SKM-1 treated with dmso at 0.1 percent for 144 hours (cell line): ENCODE measurements at regions not wholly inside any gene's neighbourhood (a gene's known extent, or its start where the extent isn't known, plus 50 kb on each side); places are given as distances from the start of the nearest gene placed in this dataset.
"Not testable (repeated sequence)": the region's sequence is repeated elsewhere in the genome, so short reads cannot be mapped to it uniquely, and the experiment has no call there.

Source experiments
- DNase-seq: peaks from one replicate; lab custom pipeline; 2025; ENCODE audit not compliant: unreplicated experiment; lab: John Stamatoyannopoulos, UW

DNA sequence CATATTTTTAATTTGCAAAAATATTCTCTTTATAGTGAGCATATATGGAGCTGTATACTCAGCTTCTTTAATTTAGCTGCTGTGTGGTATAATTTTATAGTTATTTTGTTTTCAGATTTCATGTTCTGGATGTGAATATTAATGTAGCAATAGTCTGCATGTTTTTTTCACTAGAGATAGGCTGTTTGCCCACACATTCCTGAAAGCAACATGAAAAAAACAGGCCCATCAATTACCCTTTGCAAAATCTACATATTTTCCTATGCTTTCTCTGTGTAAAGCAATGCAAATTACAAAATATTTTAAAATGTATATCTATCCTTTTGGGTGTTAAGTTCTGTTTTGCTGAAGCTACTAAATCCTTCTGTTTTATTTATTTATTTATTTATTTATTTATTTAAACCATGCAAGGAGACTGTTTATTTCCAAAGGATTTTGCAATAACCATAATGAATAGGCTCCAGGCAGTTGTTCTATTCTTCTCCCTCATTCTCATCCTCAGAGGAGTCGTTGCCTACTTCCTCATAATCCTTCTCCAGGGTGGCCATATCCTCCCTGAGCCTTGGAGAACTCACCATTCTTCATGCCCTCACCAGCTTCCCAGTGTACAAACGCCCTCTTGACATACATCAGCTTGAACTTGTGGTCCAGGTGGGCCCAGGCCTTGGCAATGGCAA lies 277.1 kb downstream of the ANKRD50 start:
- DNase-seq, result no peak

DNA sequence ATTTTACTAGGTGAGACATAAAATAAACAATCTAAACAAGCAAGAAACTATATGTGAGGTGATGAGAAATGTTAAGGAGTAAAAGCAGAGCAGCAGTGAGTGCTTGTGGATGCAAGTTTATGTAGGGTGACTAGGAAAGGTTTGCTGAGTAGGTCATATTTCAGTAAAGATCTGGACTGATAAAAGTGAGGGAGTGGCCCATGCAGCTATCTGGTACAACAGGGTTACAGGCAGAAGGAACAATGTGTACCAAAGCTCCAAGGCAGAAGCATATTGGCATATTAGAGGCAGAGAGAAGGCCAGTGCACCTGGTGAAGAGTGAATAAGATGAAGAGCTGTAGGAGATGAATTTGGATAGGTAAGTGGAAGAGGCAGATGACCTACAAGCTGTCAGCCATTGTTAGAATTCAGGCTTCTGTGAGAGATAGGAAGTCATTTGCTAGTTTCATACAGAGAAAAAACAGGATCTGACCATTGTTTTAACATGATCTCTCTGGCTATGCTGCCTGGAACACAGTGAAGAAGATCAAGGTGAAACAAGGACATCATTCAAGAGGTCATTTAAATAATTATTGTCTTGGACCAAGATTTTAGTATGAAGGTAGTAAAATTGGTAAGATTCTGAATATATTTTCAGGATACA lies 274.6 kb downstream of the ANKRD50 start:
- no peak for DNase-seq

DNA sequence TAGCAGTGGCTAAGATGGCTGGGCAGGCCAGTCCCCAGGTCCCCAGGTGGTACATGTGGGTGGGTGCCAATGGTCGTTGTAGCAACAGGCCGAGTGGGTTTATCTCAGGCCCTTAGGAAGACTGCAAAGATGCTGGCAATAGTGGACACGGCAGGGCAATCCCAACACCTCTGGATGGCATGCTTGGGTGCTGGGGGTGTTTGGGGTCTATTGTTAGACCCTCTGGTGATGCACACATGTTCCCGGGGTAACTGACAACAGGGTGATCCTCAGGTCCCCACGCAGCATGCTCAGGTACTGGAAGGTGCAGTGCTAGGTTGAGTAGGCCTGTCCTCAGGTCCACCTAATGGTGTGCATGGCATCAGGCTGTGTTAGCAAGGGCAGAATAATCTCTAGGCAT lies 267.5 kb downstream of the ANKRD50 start:
- DNase-seq, result no peak

DNA sequence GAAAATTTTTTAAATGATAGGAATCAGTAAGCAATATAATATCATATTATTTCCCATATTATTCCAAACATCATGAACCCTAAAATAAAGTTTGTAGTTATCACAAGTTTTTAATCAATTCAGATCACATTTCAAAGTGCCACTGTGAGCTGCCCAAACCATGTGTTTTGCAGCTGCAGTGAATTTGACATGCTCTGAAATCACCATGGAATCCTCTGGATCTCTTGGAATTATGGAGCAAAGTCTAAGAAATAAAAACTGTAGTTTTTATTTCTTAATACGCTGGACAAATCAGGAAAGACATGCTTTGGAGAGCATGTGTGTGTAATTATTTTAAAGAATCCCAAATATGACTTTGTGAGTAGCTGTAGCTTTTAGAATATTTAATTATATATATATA lies 262.7 kb downstream of the ANKRD50 start:
- no peak for DNase-seq

DNA sequence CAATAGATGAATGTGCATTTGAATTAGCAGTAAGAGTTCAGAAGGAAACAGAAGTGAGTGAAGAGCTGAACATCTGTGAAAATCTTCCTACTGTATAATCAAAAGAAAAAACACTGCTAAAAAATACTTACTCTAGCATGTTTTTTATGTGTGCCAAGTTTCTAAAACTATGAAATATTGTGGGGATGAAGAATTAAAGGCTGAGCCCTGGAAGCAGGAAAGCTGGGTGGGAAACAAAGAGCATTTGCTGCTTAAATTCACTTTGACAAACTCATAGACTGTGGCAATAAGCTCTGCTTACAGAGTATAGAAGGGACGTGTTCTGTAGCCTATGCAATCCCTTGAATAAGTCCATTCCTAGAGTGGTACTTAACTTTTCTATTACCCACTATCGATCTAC lies 261.7 kb downstream of the ANKRD50 start:
- DNase-seq, result no peak

DNA sequence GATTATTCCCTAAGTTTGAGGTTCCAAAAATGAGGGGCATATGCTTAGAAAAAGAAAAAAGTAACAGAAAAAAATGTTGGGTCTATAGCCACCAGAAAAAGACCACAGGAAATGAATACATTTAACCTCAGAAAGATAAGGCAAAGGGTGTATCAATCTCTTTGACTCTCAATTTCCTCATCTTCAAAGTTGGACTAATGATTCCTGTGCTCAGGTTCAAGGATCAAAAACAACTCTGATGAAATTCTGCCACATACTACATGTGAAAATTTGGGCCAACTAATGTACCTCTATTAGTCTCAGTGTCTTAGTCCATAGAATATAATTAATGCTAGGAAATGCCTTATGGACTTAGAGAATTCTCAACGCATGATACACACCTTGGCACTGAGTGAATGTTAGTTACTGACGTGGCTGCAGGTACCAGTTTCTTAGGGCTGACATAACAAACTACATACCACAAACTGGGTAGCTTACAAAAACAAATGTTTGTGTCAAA lies 257.7 kb downstream of the ANKRD50 start:
- no peak for DNase-seq

DNA sequence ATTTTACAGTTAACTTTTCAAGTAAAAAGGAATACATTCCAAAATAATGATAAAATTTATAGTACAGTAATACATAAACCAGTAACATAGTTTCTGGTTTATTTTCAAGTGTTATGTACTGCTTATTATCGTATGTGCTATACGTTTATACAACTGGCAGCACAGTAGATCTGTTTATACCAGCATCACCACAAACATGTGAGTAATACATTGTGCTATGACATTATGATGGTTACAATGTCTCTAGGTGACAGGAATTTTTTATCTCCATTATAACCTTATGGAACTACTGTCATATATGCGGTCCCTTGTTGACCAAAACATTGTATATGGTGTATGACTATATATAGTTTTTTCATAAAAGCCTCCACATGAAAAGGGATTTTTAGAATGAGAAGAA lies 256.9 kb downstream of the ANKRD50 start:
- no peak for DNase-seq

DNA sequence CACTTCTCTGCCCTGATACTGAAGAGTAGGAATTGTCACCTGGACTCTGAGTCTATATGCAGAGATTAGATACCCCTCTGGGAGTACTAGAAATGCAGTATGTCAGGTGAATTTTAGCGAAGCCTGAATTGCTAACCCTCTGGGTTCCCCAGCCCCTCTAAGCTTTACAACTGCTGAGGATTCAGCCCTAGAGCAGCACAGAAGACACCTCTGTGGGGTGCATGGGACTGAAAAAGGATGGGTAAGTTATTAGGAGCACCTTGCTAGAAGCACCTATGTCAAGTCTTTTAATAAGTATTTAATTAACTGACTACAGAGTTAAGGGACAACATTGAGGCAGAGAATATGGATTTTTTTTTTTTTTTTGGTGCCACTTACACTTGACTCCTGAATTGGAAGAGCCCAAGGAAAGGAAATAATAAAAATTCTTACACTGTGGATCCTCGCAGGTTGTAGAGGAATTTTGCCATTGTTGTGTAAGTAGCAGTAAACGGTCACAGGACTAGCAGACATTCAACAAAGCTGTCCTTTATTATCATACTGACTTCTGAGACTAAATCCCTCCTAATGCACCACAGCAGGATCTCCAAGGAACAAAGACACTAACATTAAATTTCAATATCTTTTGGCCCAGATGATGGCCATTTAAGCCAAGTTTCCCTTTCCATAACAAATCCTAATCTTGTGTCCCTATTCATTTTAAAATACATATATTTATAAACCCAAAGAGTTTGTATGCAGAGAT lies 253.2 kb downstream of the ANKRD50 start:
- no peak for DNase-seq

DNA sequence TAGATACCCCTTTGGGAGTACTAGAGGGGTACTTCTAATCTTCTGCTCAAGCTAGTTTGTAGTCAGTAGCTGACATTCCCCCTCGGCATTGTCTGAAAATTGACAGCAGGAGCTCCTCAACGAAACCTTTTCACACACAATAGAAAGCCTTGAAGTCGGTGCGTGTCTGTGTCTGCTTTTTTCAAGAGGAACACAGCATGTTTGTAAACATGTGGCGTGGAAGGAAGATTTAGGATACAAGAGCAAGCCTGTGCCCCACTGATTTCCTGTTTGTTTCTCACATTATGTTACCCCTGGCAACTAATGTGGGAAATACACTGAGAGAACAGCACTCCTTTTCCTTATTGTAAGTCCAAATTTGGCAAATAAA lies 252.6 kb downstream of the ANKRD50 start:
- no peak for DNase-seq

DNA sequence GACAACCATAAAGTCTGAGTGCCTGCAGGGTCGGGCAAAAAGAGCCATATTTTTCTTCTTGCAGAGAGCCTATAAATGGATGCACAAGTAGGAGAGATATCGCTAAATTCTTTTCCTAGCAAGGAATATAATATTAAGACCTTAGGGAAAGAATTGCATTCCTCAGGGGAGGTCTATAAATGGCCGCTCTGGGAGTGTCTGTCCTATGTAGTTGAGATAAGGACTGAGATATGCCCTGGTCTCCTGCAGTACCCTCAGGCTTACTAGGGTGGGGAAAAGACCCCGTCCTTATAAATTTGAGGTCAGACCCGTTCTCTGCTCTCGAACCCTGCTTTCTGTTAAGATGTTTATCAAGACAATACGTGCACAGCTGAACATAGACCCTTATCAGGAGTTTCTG lies 250.9 kb downstream of the ANKRD50 start:
- DNase-seq, result not testable (repeated sequence)

DNA sequence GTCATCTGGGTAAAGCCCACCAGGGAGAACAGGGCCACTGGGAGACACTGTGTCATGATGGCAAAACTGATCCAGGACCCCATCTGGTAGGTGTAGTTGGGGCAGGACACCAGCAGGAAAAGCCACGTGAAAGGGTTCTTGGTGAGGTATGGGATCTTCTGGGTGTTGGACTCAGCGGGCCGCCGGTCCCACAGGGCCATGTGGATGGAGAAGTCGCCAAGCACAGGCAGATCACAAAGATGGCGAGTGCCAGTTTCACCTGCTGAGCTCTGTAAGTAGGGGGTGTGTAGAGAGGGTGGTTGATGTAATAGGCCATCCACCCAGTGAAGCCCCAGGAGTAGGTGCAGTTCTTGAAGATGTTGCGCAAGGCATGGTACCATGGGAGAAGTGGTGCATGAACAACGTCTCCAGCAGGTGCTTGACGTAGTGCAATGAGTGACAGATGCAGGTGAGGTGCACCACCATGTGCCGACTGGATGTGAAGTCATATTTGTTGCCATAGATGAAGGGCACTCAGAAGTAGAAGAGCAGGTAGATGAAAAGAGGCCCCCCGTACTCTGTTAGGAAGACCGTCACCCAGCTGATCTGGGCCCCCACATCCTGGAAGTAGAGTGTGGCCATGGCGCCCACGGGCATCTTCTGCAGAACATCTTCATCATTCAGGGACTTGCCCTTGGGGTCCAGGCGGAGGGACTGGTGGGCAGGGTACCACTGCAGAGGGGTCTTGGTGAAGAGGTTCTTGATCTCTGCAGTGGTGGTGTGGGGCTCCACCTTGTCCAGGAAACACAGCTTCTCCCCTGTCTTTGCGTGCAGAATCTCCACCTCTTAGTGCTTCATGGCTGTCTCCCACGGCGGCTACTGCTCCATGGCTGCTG lies 249.3 kb downstream of the ANKRD50 start:
- no peak for DNase-seq

DNA sequence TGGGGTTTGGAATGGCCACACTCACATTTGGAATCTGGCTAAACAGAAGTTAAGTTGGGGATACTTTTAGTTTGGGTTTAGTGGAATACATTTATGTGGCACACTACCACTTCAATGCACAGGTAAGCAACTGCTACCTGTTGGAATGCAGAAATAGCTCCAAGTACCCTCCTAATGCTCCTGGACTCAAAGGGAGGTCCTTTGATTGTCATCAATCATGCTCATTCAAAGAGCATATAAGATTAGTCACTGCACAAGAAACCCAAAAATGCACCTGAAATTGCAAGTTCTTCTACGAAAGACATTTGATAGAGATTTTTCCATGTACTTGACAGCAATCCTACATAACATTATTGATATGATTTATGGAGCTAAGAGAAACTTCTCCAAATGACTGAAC lies 247.7 kb downstream of the ANKRD50 start:
- no peak for DNase-seq

DNA sequence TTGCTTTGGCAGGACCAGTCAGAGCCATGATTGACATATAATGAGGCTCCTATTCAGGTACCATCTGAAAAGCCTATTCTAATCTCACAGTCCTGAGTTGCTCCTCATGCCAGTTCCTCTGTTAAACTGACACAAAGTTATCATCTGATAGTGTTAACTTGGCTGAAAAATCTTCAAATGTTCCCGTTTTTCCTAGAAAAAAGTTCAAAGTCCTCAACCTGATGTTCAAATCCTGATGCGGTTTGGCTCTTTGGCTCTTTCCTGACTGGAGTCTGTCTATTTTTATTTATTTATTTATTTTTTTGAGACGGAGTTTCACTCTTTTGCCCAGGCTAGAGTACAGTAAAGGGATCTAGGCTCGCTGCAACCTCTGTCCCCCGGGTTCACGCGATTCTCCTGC lies 244.2 kb downstream of the ANKRD50 start:
- no peak for DNase-seq

DNA sequence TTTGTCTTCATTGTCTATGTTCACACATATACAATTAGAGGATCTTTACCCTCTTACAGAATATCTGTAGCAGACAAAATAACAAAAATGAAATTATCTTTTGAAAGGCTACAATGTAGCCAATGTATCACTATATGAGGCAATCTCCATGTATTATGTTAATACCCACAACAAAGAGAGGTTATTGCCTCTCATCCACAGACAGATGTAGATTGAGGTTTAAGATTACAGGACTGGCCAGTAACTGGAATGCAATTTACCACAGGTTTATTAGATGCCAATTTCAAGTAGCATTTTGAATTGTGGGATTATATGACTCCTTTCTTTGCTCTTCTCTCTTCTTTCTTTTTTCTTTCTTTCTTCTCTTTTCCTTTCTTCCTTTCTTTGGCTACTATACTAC lies 242.6 kb downstream of the ANKRD50 start:
- no peak for DNase-seq

DNA sequence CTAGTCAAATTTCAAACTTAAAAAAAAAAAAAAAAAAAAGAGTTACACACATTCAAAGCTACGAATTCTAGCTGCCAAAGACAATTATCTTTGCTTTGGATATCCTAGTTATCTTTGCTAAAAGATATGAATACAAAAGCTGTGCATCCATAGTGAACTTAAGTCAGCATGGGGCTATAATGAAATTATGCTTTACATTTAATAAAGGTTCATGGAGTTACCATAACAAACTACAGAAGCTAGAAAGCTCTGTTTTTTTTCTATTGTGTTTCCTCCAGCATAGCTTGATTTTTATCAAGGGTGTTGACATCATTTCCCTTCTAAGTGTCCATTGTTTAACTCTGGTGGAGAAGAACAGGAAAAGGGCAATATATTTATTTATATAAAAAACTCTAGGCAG lies 234.1 kb downstream of the ANKRD50 start:
- DNase-seq, result no peak

DNA sequence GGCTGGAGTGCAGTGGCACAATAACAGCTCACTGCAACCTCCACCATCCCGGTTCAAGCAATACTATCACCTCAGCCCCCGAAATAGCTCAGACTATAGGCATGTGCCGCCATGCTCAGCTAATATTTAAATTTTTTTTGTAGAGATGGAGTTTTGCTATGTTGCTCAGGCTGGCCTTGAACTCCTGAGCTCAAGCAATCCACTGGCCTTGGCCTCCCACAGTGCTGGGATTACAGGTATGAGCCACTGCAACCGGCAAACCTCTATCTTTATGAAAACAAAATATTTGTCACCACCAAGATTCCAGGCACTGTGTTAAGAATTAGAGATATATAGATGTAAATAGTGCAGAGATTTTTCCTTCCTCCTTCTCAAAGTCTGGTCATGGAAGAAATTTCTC lies 232.5 kb downstream of the ANKRD50 start:
- DNase-seq, result no peak

DNA sequence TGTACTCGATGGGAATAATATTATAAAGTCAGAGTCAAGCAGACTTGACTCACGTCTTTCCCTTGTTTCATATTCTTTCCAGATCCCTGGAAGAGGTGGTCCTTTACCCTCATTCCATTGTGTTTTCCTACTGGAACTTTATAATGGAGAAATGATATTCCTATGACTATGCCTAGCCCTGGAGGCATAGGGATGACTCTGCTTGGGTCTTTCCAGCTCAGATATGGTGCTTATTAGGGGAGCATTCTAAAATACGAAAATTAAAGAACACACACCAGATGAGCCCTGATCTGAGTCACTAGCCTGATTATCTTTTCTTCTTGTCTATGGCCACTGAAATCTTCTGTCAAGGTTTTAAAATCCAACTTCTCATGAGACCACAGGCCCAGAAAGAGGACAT lies 231.4 kb downstream of the ANKRD50 start:
- no peak for DNase-seq

DNA sequence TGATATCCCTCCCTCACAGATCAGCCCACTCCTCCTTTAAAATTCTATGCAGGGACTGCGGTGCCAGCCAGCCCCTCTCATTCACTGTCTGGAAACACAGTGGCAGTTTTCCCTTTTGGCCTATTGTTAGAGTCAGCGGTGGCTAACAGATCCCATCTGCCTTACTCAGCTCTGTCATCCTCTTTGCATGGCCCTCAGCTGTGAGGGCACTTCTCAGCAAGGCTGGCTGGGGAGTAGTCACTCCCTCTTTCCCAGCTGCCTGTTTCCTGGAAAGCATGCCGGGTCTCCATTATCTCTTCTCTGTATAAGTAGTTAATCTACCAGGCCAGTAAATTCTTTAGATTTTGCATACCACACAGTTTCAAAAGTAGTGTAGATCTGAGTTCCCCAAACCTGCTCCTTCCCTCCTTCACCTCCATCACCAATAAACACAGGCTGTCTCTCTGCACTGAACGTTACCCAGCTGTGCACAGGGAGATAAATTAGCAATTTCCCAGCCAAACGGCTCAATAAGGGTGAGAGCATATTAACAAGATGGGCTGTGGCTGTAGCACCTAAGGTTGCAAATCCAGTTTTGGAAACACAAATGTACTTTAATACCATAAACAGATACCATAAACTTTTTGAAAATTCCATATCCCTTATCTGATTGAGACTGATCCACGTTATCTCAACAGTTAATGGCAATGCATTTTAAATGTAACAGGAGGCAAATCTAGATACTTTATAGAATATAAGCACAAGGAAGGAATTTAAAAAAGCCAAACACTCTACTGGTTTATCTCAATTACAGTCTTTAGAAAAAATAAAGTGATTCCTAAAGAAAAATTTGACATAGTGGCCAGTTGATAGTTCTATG lies 229.3 kb downstream of the ANKRD50 start:
- no peak for DNase-seq

DNA sequence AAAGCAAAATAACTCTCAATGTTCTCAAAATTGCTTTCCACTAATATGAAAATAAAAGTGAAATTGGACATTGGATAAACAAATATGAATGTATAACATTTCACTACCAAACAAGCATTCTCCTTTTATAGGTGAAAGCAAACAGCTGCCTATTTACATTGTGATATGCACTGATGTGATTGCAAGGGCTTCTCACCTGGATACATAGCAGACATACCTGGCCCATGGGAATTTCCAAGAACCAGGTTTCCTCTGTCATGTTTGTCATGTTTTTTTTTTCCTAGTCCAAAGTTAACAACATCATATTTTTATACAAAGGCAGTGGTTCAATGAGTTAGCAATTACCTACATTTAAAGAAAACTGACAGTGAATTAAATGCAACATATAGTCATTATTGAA lies 228.5 kb downstream of the ANKRD50 start:
- no peak for DNase-seq

DNA sequence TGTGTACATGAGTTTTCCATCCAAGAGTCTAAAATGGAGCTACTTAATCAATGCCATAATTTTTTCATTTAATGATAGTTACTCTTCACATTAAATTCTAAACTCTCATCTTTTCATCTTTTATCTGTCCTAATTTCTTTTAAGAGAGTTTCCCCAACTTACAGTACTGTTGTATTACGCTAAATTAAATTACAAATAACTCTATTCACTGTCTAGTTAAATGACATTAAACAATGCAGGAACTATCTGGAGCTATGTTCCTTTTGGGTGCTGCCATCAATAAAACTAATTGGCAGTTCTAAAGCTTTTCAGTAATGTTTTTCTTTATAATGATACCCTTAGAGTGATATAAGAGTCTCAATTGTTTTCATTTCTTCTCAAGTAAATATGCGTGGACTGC lies 227.6 kb downstream of the ANKRD50 start:
- DNase-seq, result no peak
